Stimulated activated CD8-positive, alpha-beta memory T cell treated with anti-CD3 and anti-CD28 coated beads, Interleukin-15, amount 100 ng/mL, for 4 hours (primary cell): ENCODE measurements at regions not wholly inside any gene's neighbourhood (a gene's known extent, or its start where the extent isn't known, plus 50 kb on each side); places are given as distances from the start of the nearest gene placed in this dataset.
"Not testable (repeated sequence)": the region's sequence is repeated elsewhere in the genome, so short reads cannot be mapped to it uniquely, and the experiment has no call there.

Source experiments
- DNase-seq, 2 donors: peaks; one replicate each; pipeline ENCODE4 v3.0.0-alpha.2; 2020; ENCODE audit warnings: low read depth in 2 of 2

GRCh38 chr2:234861841-234862735 is 89.7 kb upstream of the SH3BP4 start:
- no peak for DNase-seq

- DNase-seq: not testable (repeated sequence)
These were observed 92.4 kb upstream of the SH3BP4 start for GRCh38 chr2:234859330-234859872.

DNA sequence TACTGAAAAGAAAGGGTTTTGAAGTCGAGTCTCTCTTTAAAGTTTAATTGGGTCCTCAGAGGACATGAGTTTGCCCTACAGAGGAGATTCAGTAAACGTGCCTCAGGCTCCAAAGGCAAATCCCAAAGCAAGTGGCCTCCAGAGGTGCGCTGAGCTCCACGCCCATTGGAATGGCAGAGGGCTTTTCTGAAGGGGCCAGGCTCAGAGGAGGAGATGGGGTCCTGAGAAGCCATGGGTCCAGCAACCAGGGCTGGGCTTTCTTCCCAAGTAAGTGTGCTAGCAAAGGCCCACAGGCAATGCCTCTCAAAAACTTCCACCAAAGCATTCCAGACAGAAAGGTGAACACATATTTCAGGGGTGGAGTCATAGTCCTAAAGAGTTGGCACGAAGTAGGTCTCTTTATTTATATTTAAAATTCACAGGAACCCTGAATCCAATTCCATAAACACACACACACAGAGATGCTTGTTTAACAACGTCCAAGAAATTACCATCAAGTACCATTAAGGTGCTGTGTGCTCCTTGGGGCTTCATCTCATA is 93.0 kb upstream of the SH3BP4 start:
- DNase-seq: no peak

DNA sequence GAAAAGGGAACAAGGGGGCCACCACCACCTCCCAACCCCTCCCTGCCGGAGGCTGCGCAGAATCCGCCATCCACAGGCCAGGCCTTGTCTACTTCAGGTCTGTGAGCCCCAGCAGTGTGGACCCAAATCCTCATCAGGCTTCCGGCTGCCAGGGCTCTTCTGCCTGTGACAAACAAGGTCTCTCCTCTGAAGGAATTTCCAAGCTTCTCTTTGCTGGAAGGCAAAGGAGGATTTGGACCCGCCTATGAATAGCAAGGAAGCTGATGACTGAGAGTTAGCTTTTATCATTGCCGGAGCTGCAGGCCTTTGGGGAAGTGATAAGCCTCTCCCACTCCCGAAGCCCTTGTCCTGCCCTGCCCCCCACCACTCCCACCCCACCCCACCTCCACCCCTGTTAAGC is 93.7 kb upstream of the SH3BP4 start:
- no peak for DNase-seq

GRCh38 chr2:234853729-234854128 is 98.1 kb upstream of the SH3BP4 start:
- DNase-seq: no peak

DNA sequence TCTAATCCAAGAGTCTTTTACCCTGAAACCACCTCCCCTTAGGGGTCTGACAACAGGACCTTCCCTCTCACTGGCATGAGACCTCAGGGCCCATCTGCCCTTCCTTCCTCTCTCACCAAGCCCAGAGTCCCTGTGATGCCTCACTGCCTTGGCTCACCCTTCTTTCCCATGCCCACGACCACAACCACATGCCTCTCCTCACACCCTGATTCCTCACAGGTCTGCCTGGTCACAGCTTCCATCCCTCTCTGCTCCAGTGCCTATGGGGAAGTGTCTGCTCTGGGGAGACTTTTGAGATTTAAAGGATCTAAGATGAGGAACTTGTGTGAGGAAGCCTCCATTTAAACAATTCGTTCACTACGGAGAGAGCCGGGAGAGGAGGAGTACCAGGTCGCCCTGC is 98.9 kb upstream of the SH3BP4 start:
- no peak for DNase-seq

DNA sequence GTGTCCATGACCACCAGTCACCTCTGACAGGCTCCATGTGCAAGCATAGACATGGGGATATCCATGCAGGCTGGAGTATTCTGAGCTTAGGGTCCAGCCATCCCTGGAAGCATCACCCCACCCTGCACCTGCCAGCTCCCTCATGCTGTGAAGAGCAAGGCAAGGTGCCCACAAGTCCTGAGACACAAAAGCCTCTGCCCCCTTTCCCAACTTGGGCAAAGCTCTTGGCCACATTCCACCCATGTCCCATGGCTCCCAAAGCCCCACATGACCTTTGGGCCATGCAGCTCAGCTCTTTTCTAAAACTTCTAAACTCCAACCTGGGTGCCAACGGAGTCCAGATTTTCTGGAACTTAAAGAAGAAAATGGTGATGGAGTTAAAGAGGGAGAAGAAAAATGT is 99.8 kb upstream of the SH3BP4 start:
- DNase-seq: no peak

- DNase-seq: no peak
These were observed 100.4 kb upstream of the SH3BP4 start for GRCh38 chr2:234851451-234851850.

DNA sequence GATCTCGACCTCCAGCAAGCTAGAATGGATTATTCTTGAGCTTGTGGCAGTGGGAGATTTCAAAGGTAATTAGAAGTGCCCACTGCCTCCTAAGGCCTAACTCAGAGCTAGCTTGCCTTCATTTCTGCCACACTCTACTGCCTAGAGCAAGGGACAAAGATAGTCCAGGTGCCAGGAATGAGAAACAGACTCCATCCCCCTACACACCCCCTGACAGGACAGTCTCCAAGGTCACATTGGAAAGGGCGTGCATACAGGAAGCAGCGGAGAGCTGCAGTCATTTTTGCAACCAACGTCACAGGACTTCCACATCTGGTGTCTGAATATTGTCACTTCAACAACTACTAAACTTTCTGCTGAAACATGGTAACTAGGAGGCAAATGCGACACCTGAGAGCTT is 101.0 kb upstream of the SH3BP4 start:
- DNase-seq: no peak

DNA sequence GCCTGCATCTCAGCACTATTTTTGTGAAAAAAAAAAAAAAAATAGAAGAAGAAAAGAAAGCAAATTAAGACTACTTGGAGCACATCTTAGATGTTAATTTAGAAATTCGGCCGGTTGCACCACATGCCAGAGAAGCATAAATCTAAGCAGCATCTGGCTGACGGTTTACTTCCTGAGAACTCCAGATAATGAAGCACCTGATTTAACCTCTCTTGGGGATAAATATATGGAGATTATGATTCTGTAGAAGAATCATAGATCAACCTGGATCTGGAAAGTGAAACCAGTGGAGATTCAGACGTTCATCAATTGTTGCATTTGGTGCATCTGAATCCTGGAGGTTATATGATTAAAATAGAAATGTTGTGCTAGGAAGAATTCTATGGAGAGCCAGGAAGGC is 102.1 kb upstream of the SH3BP4 start:
- no peak for DNase-seq

- DNase-seq: no peak
These were observed 103.2 kb upstream of the SH3BP4 start for GRCh38 chr2:234848578-234848977.

DNA sequence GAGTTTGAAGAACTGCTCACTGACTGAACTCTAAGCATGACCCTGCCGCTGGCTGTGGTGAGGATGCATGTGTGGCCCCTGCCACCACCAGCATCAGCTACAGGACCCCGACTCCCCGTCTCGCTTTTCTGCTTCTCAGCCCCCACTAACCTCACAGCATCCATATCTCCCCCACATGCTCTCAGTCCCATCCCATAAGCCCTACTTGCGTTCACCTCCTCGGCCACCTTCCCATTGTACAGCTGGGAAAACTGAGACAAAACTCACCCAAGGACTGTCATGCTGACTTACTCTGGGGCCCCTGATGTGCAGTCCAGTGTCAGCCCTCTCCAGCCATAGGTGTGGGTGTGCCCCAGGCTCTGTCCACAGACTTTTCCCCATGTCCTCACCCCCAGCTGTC is 104.2 kb upstream of the SH3BP4 start:
- no peak for DNase-seq

DNA sequence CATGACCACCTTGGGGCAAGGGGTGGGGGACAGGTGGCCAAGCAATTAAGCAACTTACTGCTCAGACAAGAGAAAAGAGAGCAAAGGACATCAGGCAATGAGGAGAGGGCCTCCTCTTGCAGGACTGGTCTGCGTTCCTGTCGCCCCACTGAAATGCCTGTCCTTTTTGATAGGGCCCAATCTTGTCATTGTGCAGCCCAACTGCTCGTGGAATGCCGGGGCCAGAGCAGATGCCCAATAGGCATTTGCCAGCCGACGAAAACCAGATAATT is 104.5 kb upstream of the SH3BP4 start:
- DNase-seq: no peak

- DNase-seq: no peak
These were observed 105.0 kb upstream of the SH3BP4 start for GRCh38 chr2:234846599-234847363.

GRCh38 chr2:234845602-234846590 is 105.9 kb upstream of the SH3BP4 start:
- DNase-seq: no peak

DNA sequence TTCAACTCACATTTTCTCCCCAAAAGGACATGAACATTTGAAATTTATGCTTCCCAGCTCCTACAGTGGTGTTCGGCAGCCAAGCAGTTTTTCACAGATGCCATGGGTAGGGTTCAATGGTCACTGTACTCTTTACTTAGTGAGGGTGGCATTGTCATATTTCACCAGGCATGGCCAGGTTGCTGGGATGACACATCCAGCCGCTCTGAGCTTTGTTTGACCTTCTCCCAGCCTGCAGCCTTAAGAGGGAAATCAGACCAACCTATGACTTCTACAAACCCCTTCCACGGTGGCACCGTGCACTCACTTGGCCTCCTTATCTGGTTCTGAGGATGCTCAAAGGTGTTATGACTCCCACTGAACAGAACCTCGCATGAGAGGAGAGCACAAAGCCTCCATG is 108.4 kb upstream of the SH3BP4 start:
- DNase-seq: no peak

GRCh38 chr2:234842753-234843152 is 109.1 kb upstream of the SH3BP4 start:
- DNase-seq: no peak

GRCh38 chr2:234841321-234842015 is 110.3 kb upstream of the SH3BP4 start:
- no peak for DNase-seq

DNA sequence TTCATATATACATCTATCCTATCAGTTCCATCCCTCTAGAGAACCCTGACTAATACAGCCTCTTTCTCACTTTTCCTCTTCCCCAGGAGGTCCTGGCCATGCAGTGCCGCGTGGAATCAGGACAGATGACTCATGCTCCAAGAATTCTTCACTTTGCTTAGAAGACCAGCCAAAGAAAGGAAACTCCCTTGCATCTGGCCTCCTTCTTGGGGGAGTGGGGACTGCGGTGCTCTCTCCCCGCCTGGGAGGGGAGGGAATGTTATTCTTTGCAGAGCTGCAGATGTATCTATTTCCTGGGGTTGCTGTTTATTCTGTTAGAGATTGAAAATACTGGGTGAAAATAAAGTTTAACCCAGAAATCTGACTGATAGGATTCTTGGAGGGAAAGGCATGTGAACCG is 111.5 kb upstream of the SH3BP4 start:
- DNase-seq: no peak

DNA sequence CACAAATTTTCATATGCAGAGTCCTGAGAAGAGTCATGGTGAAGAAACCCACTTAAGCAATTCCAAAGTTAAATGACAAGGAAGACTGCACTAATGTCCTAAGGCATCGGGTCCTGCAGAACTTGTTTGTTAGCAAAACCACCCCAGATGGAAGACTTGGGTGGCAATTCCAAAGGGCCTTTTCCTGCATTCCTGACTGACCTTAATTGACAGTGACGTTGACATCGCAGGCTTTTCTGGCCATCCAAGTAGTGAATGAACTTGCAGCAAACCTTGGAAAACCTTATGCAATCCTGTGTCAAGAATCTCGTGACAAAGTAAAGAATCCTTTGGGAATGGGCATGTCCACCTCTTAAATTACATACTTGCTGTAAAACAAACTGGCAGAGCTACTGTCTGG is 112.5 kb upstream of the SH3BP4 start:
- no peak for DNase-seq

DNA sequence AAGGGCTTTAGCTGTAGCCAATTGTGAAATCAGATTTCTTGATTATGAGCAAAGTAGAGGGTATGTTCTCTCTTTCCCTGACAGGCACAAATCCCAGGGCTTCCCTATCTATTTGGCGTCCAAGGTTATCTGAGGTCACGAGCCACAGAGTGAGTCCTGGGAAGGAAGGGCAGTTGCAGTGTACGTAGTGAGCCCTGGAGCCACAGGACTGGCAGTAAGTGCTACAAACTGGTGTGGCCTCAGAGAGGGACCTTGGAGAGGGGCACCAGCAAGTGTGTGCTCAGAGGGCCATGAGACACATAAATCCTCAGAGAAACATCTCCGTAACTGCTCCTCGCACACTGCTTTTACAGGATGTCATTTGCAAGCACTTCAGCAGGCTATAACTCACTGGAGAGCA is 115.5 kb upstream of the SH3BP4 start:
- no peak for DNase-seq
